H1 (cell line): ENCODE measurements at regions not wholly inside any gene's neighbourhood (a gene's known extent, or its start where the extent isn't known, plus 50 kb on each side); places are given as distances from the start of the nearest gene placed in this dataset.

Experiments
- CTCF ChIA-PET: fragments of 300-600 bp; sonication (Branson Sonifier 250); formaldehyde crosslinking; loops from one replicate; lab custom pipeline; 2021; ENCODE audit not compliant: partially characterized antibody; lab: Charles Lee
- POLR2A ChIA-PET: fragments of 300-600 bp; sonication (Branson Sonifier 250); formaldehyde crosslinking; loops from one replicate; lab custom pipeline; 2021; ENCODE audit warnings: inconsistent platforms; ENCODE audit not compliant: partially characterized antibody; lab: Charles Lee
- DNase-seq, 2 experiments: peaks; one replicate each; pipeline versions ENCODE4 v3.0.0 to v3.0.0-alpha.2; 2010 to 2022; ENCODE audit warnings: low spot score in 2 of 2, low read depth in 1 of 2, mixed read lengths in 1 of 2
- FAIRE-seq: peaks from 2 replicates; lab custom pipeline; 2011; peaks lifted over from hg19 to GRCh38; lab: Jason Lieb, UNC
- H2AFZ ChIP-seq: 2 replicates; pipeline ENCODE4 v1.8.1; 2012; ENCODE audit warnings: low read length, inconsistent platforms
- H2AK5ac ChIP-seq: 2 replicates; pipeline ENCODE4 v1.6.1; 2013; ENCODE audit warnings: low read depth, low read length
- H2BK120ac ChIP-seq: replicated peaks from 2 replicates; pipeline ENCODE3; 2013; ENCODE audit warnings: low read depth, low read length, inconsistent platforms
- H2BK12ac ChIP-seq: 2 replicates; pipeline ENCODE4 v1.6.1; 2013; ENCODE audit warnings: low read depth, low read length
- H2BK15ac ChIP-seq: 2 replicates; pipeline ENCODE4 v1.6.1; 2013; ENCODE audit warnings: low read length
- H2BK20ac ChIP-seq: 2 replicates; pipeline ENCODE4 v1.6.1; 2013; ENCODE audit warnings: low read length
- H2BK5ac ChIP-seq: 2 replicates; pipeline ENCODE4 v1.6.1; 2013; ENCODE audit warnings: low read depth, low read length
- H3K14ac ChIP-seq: 2 replicates; pipeline ENCODE4 v1.6.1; 2013; ENCODE audit warnings: inconsistent platforms; ENCODE audit not compliant: insufficient read length
- H3K18ac ChIP-seq: 2 replicates; pipeline ENCODE4 v1.6.1; 2013; ENCODE audit warnings: low read length; ENCODE audit errors: extremely low read depth
- H3K23ac ChIP-seq: 2 replicates; pipeline ENCODE4 v1.6.1; 2013; ENCODE audit warnings: inconsistent platforms; ENCODE audit not compliant: insufficient read length
- H3K23me2 ChIP-seq: 2 replicates; pipeline ENCODE4 v1.6.1; 2013; ENCODE audit warnings: low read depth, low read length
- H3K27ac ChIP-seq: 2 replicates; pipeline ENCODE4 v1.6.1; 2011; ENCODE audit warnings: low read depth, low read length, inconsistent platforms
- H3K27me3 ChIP-seq, 4 experiments: replicated peaks in 1 of 4; 1 replicate in 1 of 4; 2 replicates in 3 of 4; pipeline versions ENCODE4 v1.6.1 to v1.8.1; 2011 to 2013; ENCODE audit warnings: low read length in 3 of 4, mild to moderate bottlenecking in 3 of 4, inconsistent platforms in 2 of 4, mixed read lengths in 2 of 4, moderate library complexity in 1 of 4; ENCODE audit not compliant: control insufficient read depth in 3 of 4, insufficient read depth in 3 of 4; ENCODE audit errors: extremely low read depth in 1 of 4
- H3K36me3 ChIP-seq, 4 experiments: 2 replicates each; pipeline versions ENCODE4 v1.6.1 to v1.8.1; 2011 to 2013; ENCODE audit warnings: mild to moderate bottlenecking in 4 of 4, low read length in 3 of 4, moderate library complexity in 2 of 4, control low read depth in 1 of 4, inconsistent platforms in 1 of 4; ENCODE audit not compliant: insufficient read depth in 4 of 4, control insufficient read depth in 2 of 4
- H3K4ac ChIP-seq: replicated peaks from 2 replicates; pipeline ENCODE3; 2013; ENCODE audit warnings: low read length, low read depth, mixed read lengths, inconsistent platforms; ENCODE audit not compliant: insufficient read length
- H3K4me1 ChIP-seq, 4 experiments: replicated peaks in 1 of 4; 1 replicate in 1 of 4; 2 replicates in 3 of 4; pipeline versions ENCODE4 v1.6.1 to v1.8.1; 2011 to 2013; ENCODE audit warnings: low read length in 3 of 4, inconsistent platforms in 2 of 4, mixed read lengths in 1 of 4; ENCODE audit not compliant: insufficient read depth in 4 of 4, control insufficient read depth in 3 of 4
- H3K4me2 ChIP-seq, 2 experiments: 2 replicates each; pipeline versions ENCODE4 v1.6.1 to v1.8.1; 2011 to 2013; ENCODE audit warnings: low read depth in 2 of 2, low read length in 2 of 2, control low read depth in 1 of 2, inconsistent platforms in 1 of 2, mild to moderate bottlenecking in 1 of 2; ENCODE audit not compliant: insufficient read depth in 1 of 2
- H3K4me3 ChIP-seq, 4 experiments: fragments of 200-600, 300-600 bp in 1 of 4; sonication (generic), shearing (Covaris generic), sonication (Bioruptor Twin) in 1 of 4; 2 replicates each; pipeline versions ENCODE4 v1.5.1 to v1.8.1; 2011 to 2016; ENCODE audit warnings: low read length in 4 of 4, low read depth in 3 of 4, control low read depth in 2 of 4, inconsistent platforms in 2 of 4, mild to moderate bottlenecking in 2 of 4, mixed read lengths in 1 of 4, moderate library complexity in 1 of 4; ENCODE audit not compliant: insufficient read depth in 2 of 4; ENCODE audit errors: extremely low read depth in 1 of 4
- H3K56ac ChIP-seq: replicated peaks from 2 replicates; pipeline ENCODE3; 2013; ENCODE audit warnings: low read depth, mild to moderate bottlenecking, mixed read lengths, low read length, inconsistent platforms; ENCODE audit not compliant: insufficient read length
- H3K79me1 ChIP-seq: 2 replicates; pipeline ENCODE4 v1.6.1; 2013; ENCODE audit warnings: low read depth, low read length, control low read depth
- H3K79me2 ChIP-seq, 2 experiments: 2 replicates each; pipeline versions ENCODE4 v1.6.1 to v1.8.1; 2012 to 2013; ENCODE audit warnings: low read length in 2 of 2, mild to moderate bottlenecking in 2 of 2, inconsistent platforms in 1 of 2; ENCODE audit not compliant: insufficient read depth in 2 of 2, control insufficient read depth in 1 of 2
- H3K9ac ChIP-seq, 4 experiments: replicated peaks in 1 of 4; 1 replicate in 1 of 4; 2 replicates in 3 of 4; pipeline versions ENCODE4 v1.6.1 to v1.8.1; 2011 to 2013; ENCODE audit warnings: low read depth in 3 of 4, low read length in 3 of 4, control low read depth in 2 of 4, mild to moderate bottlenecking in 2 of 4, moderate library complexity in 2 of 4, inconsistent platforms in 1 of 4; ENCODE audit errors: extremely low read depth in 1 of 4
- H3K9me3 ChIP-seq, 2 experiments: 2 replicates each; pipeline versions ENCODE4 v1.6.1 to v1.8.1; 2012 to 2013; ENCODE audit warnings: mild to moderate bottlenecking in 2 of 2, moderate library complexity in 2 of 2, control low read depth in 1 of 2, inconsistent platforms in 1 of 2, low read depth in 1 of 2, low read length in 1 of 2, mixed read lengths in 1 of 2; ENCODE audit not compliant: insufficient read depth in 2 of 2
- H4K20me1 ChIP-seq, 2 experiments: replicated peaks in 1 of 2; 2 replicates each; pipeline versions ENCODE3 to v1.8.1; 2011 to 2013; ENCODE audit warnings: inconsistent platforms in 2 of 2, low read length in 2 of 2, mild to moderate bottlenecking in 1 of 2; ENCODE audit not compliant: insufficient read depth in 2 of 2, control insufficient read depth in 1 of 2
- H4K5ac ChIP-seq: 2 replicates; pipeline ENCODE4 v1.6.1; 2013; ENCODE audit warnings: low read length, low read depth, mixed read lengths, inconsistent platforms; ENCODE audit not compliant: insufficient read length
- H4K8ac ChIP-seq: 2 replicates; pipeline ENCODE4 v1.8.0; 2013; ENCODE audit warnings: mild to moderate bottlenecking, moderate library complexity, low read length, inconsistent platforms; ENCODE audit not compliant: insufficient read depth; ENCODE audit errors: extremely low read depth
- H4K91ac ChIP-seq: replicated peaks from 2 replicates; pipeline ENCODE3; 2013; ENCODE audit warnings: low read length, mixed read lengths, inconsistent platforms; ENCODE audit not compliant: insufficient read length
- BRCA1 ChIP-seq: IDR thresholded peaks from 2 replicates; pipeline ENCODE4 v1.6.1; 2012; ENCODE audit warnings: low read depth, low read length, improper control_type of control experiment
- CBX8 ChIP-seq: fragments of 300-800, 300-1000 bp; sonication (generic); IDR thresholded peaks from 2 replicates; pipeline ENCODE4 v1.7.1; 2016; ENCODE audit warnings: low read depth, low read length, borderline replicate concordance
- CEBPB ChIP-seq: IDR thresholded peaks from 2 replicates; pipeline ENCODE4 v1.6.1; 2012; ENCODE audit warnings: low read depth, low read length
- CHD1 ChIP-seq: IDR thresholded peaks from 2 replicates; pipeline ENCODE4 v1.6.1; 2012; ENCODE audit warnings: low read depth, low read length, improper control_type of control experiment
- CHD2 ChIP-seq: IDR thresholded peaks from 2 replicates; pipeline ENCODE4 v1.6.1; 2012; ENCODE audit warnings: low read length, improper control_type of control experiment
- CREB1 ChIP-seq: IDR thresholded peaks from 2 replicates; pipeline ENCODE4 v1.6.1; 2012; ENCODE audit warnings: inconsistent platforms
- EGR1 ChIP-seq: IDR thresholded peaks from 2 replicates; pipeline ENCODE4 v1.6.1; 2011; ENCODE audit warnings: low read depth, low read length, borderline replicate concordance
- EZH2 ChIP-seq: fragments of 200-600 bp; sonication (generic); IDR thresholded peaks from 2 replicates; pipeline ENCODE4 v1.7.1; 2012; ENCODE audit warnings: low read depth, mild to moderate bottlenecking, moderate library complexity, low read length, inconsistent platforms; ENCODE audit not compliant: severe bottlenecking
- HDAC6 ChIP-seq: IDR thresholded peaks from one replicate; pipeline ENCODE4 v1.7.1; 2012; ENCODE audit warnings: low read depth, mild to moderate bottlenecking, inconsistent platforms, low read length, moderate library complexity
- KDM1A ChIP-seq: fragments of 200-600, 300-600 bp; sonication (generic); IDR thresholded peaks from 2 replicates; pipeline ENCODE4 v1.7.1; 2016; ENCODE audit warnings: mild to moderate bottlenecking, low read length, borderline replicate concordance
- NRF1 ChIP-seq: IDR thresholded peaks from 2 replicates; pipeline ENCODE4 v1.6.1; 2011; ENCODE audit warnings: mild to moderate bottlenecking, low read depth, low read length, improper control_type of control experiment
- PHF8 ChIP-seq: fragments of 200-600 bp; sonication (generic); conservative IDR thresholded peaks from 2 replicates; pipeline ENCODE4 v1.7.1; 2012; ENCODE audit warnings: low read depth, mild to moderate bottlenecking, inconsistent platforms, low read length, moderate library complexity
- SAP30 ChIP-seq: fragments of 300-600 bp; sonication (generic); IDR thresholded peaks from 2 replicates; pipeline ENCODE4 v1.7.1; 2012; ENCODE audit warnings: low read length, moderate library complexity, mild to moderate bottlenecking, inconsistent platforms; ENCODE audit not compliant: insufficient read depth, insufficient replicate concordance
- SIN3A ChIP-seq, 2 experiments: IDR thresholded peaks in 1 of 2; conservative IDR thresholded peaks in 1 of 2; 2 replicates each; pipeline ENCODE4 v1.6.1; 2011 to 2012; ENCODE audit warnings: low read length in 2 of 2, improper control_type of control experiment in 1 of 2, low read depth in 1 of 2, mild to moderate bottlenecking in 1 of 2
- SP1 ChIP-seq: IDR thresholded peaks from 2 replicates; pipeline ENCODE4 v1.6.1; 2011; ENCODE audit warnings: low read depth, low read length
- TEAD4 ChIP-seq: IDR thresholded peaks from 2 replicates; pipeline ENCODE4 v1.6.1; 2012; ENCODE audit warnings: low read depth, low read length, inconsistent platforms, mixed read lengths
- WGBS, 2 experiments: shearing (Covaris generic) in 1 of 2; methylation state at CpG; one replicate each; pipeline versions ENCODE4 v1.1.6 to v1.1.7; 2013 to 2015; ENCODE audit warnings: low lambda C conversion rate in 2 of 2, mixed read lengths in 2 of 2, inconsistent platforms in 1 of 2, low coverage in 1 of 2, missing lambda C conversion rate in 1 of 2; ENCODE audit not compliant: insufficient replicate concordance in 2 of 2, insufficient coverage in 1 of 2, insufficient read length in 1 of 2; ENCODE audit errors: extremely low coverage in 1 of 2, missing lambda C conversion rate in 1 of 2; 5-methylcytosine and 5-hydroxymethylcytosine counted together

- ChIA-PET POLR2A (interaction anchor here (1.7 kb wide), 1 partner anchor 68 kb away, joined by 3 read pairs; no protein-coding TSS in a partner anchor), CTCF (interaction anchor here (0.9 to 1.8 kb wide), 2 partner anchors 9 kb away, joined by 3 to 8 read pairs; no protein-coding TSS in a partner anchor)
- Histone ChIP-seq H2BK5ac (no peak overlapping the region), H2BK15ac (no peak overlapping the region), H4K5ac (no peak overlapping the region), H3K56ac (no peak overlapping the region), H2AFZ (peak overlapping the region; percentile 85), H3K36me3 (no peaks in the 10 kb centered on the region), H4K20me1 (no peaks in the 10 kb centered on the region), H3K14ac (no peak overlapping the region), H3K27ac (no peak overlapping the region), H3K18ac (no peak overlapping the region), H3K27me3 (no peaks in the 10 kb centered on the region), H2BK120ac (no peak overlapping the region), H3K4ac (no peak overlapping the region), H3K23me2 (no peaks in the 10 kb centered on the region), H4K8ac (no peak overlapping the region), H3K4me1 (no peaks in the 10 kb centered on the region; a peak in 1 of 7 replicates), H3K79me1 (no peaks in the 10 kb centered on the region), H3K4me2 (no peak overlapping the region), H3K9ac (no peak overlapping the region), H3K79me2 (no peaks in the 10 kb centered on the region), H3K4me3 (no peak overlapping the region), H2BK12ac (no peak overlapping the region), H2AK5ac (no peak overlapping the region), H3K9me3 (no peaks in the 10 kb centered on the region), H3K23ac (no peak overlapping the region), H4K91ac (no peak overlapping the region), H2BK20ac (no peak overlapping the region)
- 90% methylated on average over 5 of the region's 5 CpGs; no CpG with 5 or more reads in 1 of the 2 experiments for WGBS, 2 experiments
- no peak for DNase-seq
- FAIRE-seq, result no peak
- TF ChIP-seq TEAD4 (no peak), HDAC6 (no peak), SAP30 (no peak), NRF1 (no peak), EZH2 (no peak), BRCA1 (no peak), EGR1 (no peak), CREB1 (no peak), PHF8 (no peak), CEBPB (no peak), CHD1 (no peak), CHD2 (no peak), CBX8 (no peak), SIN3A (conservative IDR thresholded peaks at IDR 0.05 in 1 of 2, IDR thresholded peaks at IDR 0.05 in 1 of 2; ENCODE audit: low read depth in 1 of 2, low read length in 2 of 2) (no peak), KDM1A (no peak), SP1 (no peak)
Measured at GRCh38 chr12:45623221-45623620, 106.3 kb upstream of the ARID2 start.
